K562 (cell line): ENCODE measurements at regions not wholly inside any gene's neighbourhood (a gene's known extent, or its start where the extent isn't known, plus 50 kb on each side); places are given as distances from the start of the nearest gene placed in this dataset.

Experiments used
- ATAC-seq: fragments of 200-7000 bp; cut with Tn5 transposase; 3 replicates; pipeline ENCODE4 v1.9.1; 2020; ENCODE audit warnings: moderate library complexity
- BruUV-seq: library from RNA; stranded (reverse); fragments of 400-500 nt; replicated peaks from 2 replicates; lab custom pipeline; 2021; lab: Mats Ljungman, UMichigan
- CTCF ChIA-PET: fragments of 300-600 bp; formaldehyde crosslinking; extraction: SDS; loops from one replicate; lab custom pipeline; 2021; ENCODE audit warnings: low intra/inter-chr PET ratio; lab: Yijun Ruan, JAX
- POLR2A ChIA-PET: fragments of 300-600, 350-650 bp; sonication (Branson Sonifier 250); formaldehyde crosslinking; extraction: SDS; loops from one replicate; lab custom pipeline; 2021; ENCODE audit warnings: antibody characterized with exemption, inconsistent platforms; lab: Yijun Ruan, JAX
- DNase-seq, 4 experiments: peaks; one replicate each; pipeline versions ENCODE4 v3.0.0 to v3.0.0-alpha.2; 2011 to 2018; ENCODE audit warnings: low spot score in 3 of 4, mixed read lengths in 3 of 4; ENCODE audit errors: extremely low read depth in 1 of 4
- FAIRE-seq: peaks from 2 replicates; lab custom pipeline; 2011; peaks lifted over from hg19 to GRCh38; lab: Jason Lieb, UNC
- H2AFZ ChIP-seq: 2 replicates; pipeline ENCODE4 v1.6.0; 2011; ENCODE audit warnings: low read depth, low read length, control low read depth, inconsistent platforms
- H3K27ac ChIP-seq: fragments of 200-600 bp; 3 replicates; pipeline ENCODE4 v1.8.0; 2011; ENCODE audit warnings: low read depth, mild to moderate bottlenecking, control low read depth, inconsistent platforms, low read length, moderate library complexity, mixed read lengths; ENCODE audit errors: extremely low read depth
- H3K27me3 ChIP-seq, 2 experiments: fragments of 300-600 bp in 1 of 2; 2 replicates in 1 of 2; 3 replicates in 1 of 2; pipeline versions ENCODE4 v1.6.0 to v1.8.0; 2011; ENCODE audit warnings: inconsistent platforms in 2 of 2, low read length in 2 of 2, mild to moderate bottlenecking in 1 of 2, mixed read lengths in 1 of 2, moderate library complexity in 1 of 2; ENCODE audit not compliant: control insufficient read depth in 2 of 2, insufficient read depth in 2 of 2
- H3K36me3 ChIP-seq: fragments of 300-600 bp; 3 replicates; pipeline ENCODE4 v1.8.0; 2011; ENCODE audit warnings: mild to moderate bottlenecking, low read length, inconsistent platforms; ENCODE audit not compliant: control insufficient read depth, insufficient read depth
- H3K4me1 ChIP-seq, 2 experiments: fragments of 200-600 bp in 1 of 2; replicated peaks in 1 of 2; 2 replicates in 1 of 2; 3 replicates in 1 of 2; pipeline versions ENCODE4 v1.5.1 to v1.8.0; 2011; ENCODE audit warnings: inconsistent platforms in 2 of 2, low read length in 2 of 2, mild to moderate bottlenecking in 1 of 2, mixed read lengths in 1 of 2, moderate library complexity in 1 of 2; ENCODE audit not compliant: control insufficient read depth in 2 of 2, insufficient read depth in 2 of 2
- H3K4me2 ChIP-seq: 2 replicates; pipeline ENCODE4 v1.6.1; 2011; ENCODE audit warnings: low read length, control low read depth, inconsistent platforms, mixed read lengths; ENCODE audit not compliant: insufficient read depth
- H3K4me3 ChIP-seq: fragments of 200-600 bp; sonication (generic), shearing (Covaris generic); 2 replicates; pipeline ENCODE4 v1.5.1; 2016; ENCODE audit warnings: control low read depth, inconsistent platforms
- H3K79me2 ChIP-seq: fragments of 200-600 bp; 3 replicates; pipeline ENCODE4 v1.8.0; 2011; ENCODE audit warnings: low read length, inconsistent platforms; ENCODE audit not compliant: control insufficient read depth, insufficient read depth
- H3K9ac ChIP-seq, 2 experiments: 2 replicates each; pipeline versions ENCODE4 v1.6.0 to v1.6.1; 2011; ENCODE audit warnings: low read depth in 2 of 2, low read length in 2 of 2, control low read depth in 1 of 2, inconsistent platforms in 1 of 2, mild to moderate bottlenecking in 1 of 2, mixed read lengths in 1 of 2; ENCODE audit not compliant: insufficient read depth in 1 of 2
- H3K9me1 ChIP-seq: one replicate; pipeline ENCODE4 v1.6.0; 2011; ENCODE audit warnings: inconsistent platforms, mild to moderate bottlenecking, low read length, moderate library complexity; ENCODE audit not compliant: control insufficient read depth, insufficient read depth
- H3K9me3 ChIP-seq: replicated peaks from 2 replicates; pipeline ENCODE4 v1.5.1; 2011; ENCODE audit warnings: low read depth, low read length, inconsistent platforms; ENCODE audit not compliant: control insufficient read depth, insufficient read depth
- H4K20me1 ChIP-seq: replicated peaks from 2 replicates; pipeline ENCODE4 v1.6.1; 2011; ENCODE audit warnings: low read length, inconsistent platforms, mixed read lengths; ENCODE audit not compliant: control insufficient read depth, insufficient read depth
- BACH1 ChIP-seq: fragments of 200-800 bp; sonication (Bioruptor generic); IDR thresholded peaks from 2 replicates; pipeline ENCODE4 v1.6.1; 2016; ENCODE audit warnings: missing genetic modification characterization, missing compliant biosample characterization
- C11orf30 ChIP-seq: fragments of 450-650 bp; IDR thresholded peaks from 2 replicates; pipeline ENCODE4 v1.6.1; 2016; ENCODE audit warnings: low read depth, mild to moderate bottlenecking
- MAFF ChIP-seq: IDR thresholded peaks from 2 replicates; pipeline ENCODE4 v1.6.1; 2012; ENCODE audit warnings: low read length, improper control_type of control experiment
- MAFG ChIP-seq: fragments of 450-650 bp; conservative IDR thresholded peaks from 2 replicates; pipeline ENCODE4 v1.6.1; 2016; ENCODE audit warnings: missing genetic modification characterization, missing compliant biosample characterization
- MAFK ChIP-seq: IDR thresholded peaks from 2 replicates; pipeline ENCODE4 v1.6.1; 2011; ENCODE audit warnings: low read length, improper control_type of control experiment
- PTRF ChIP-seq: fragments of 450-650 bp; IDR thresholded peaks from 2 replicates; pipeline ENCODE4 v1.6.1; 2016; ENCODE audit warnings: mild to moderate bottlenecking, missing genetic modification characterization, missing compliant biosample characterization
- SRF ChIP-seq, 2 experiments: fragments of 250-450, 450-650 bp in 1 of 2; sonication (Bioruptor Pico) in 1 of 2; sonication (generic) in 1 of 2; formaldehyde crosslinking; IDR thresholded peaks; 2 replicates each; pipeline versions ENCODE4 v1.5.0 to v1.5.1; 2020 to 2022; ENCODE audit warnings: mild to moderate bottlenecking in 1 of 2, missing genetic modification reagents in 1 of 2
- TAF15 ChIP-seq: fragments of 200-400 bp; formaldehyde crosslinking; IDR thresholded peaks from 2 replicates; pipeline ENCODE4 v1.6.1; 2017; ENCODE audit warnings: mild to moderate bottlenecking, low read depth, low read length, moderate library complexity
- TARDBP ChIP-seq: fragments of 450-650 bp; IDR thresholded peaks from 2 replicates; pipeline ENCODE4 v1.6.1; 2016
- TRIM24 ChIP-seq, 2 experiments: fragments of 450-650 bp; IDR thresholded peaks; 2 replicates each; pipeline ENCODE4 v1.6.1; 2016
- ZNF316 ChIP-seq: fragments of 450-650 bp; IDR thresholded peaks from 2 replicates; pipeline ENCODE4 v1.6.1; 2016
- ZNF707 ChIP-seq: fragments of 250-450 bp; sonication (Bioruptor Pico); conservative IDR thresholded peaks from 2 replicates; pipeline ENCODE4 v1.8.0; 2022; ENCODE audit warnings: inconsistent platforms, mild to moderate bottlenecking, moderate library complexity
- WGBS: fragments of 100-300 bp; shearing (Covaris generic); methylation state at CpG from one replicate; pipeline ENCODE4 v1.1.6; 2016; ENCODE audit warnings: low coverage, mixed read lengths; ENCODE audit not compliant: insufficient coverage; ENCODE audit errors: missing lambda C conversion rate; 5-methylcytosine and 5-hydroxymethylcytosine counted together
- in situ Hi-C: fragments of 300-500 bp; cut with MboI; formaldehyde crosslinking; loops from 4 replicates; pipeline ENCODE4 v1.15.0; 2018; ENCODE audit warnings: inconsistent platforms, mixed read lengths
- intact Hi-C: fragments of 100-400 bp; cut with micrococcal nuclease; formaldehyde crosslinking; loops from 2 replicates; pipeline ENCODE4 v1.14.2; 2022
- TF ChIP-seq, protein P1 (sequence below), 2 experiments: fragments of 450-650 bp; conservative IDR thresholded peaks; 2 replicates each; pipeline ENCODE4 v1.6.1; 2017; ENCODE audit warnings: mild to moderate bottlenecking in 2 of 2, moderate library complexity in 2 of 2

DNA sequence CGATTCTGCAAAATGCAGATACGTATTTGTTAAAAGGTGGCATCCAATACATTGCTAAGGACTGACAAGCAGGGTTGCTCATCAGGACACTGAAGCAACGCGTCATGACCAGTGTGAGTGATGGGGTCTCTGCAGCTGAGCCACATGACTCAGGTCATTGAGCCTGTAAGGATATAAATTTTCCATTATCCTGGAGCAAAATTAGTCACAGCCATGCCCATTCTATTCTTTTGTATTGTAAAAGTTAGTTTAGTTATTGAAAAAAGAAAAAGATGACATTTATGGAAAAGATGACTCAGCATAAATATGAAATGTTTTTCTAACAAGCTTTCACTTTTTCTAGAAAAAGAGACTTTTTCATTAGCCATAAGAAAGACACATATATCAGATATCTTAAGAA is 268.0 kb upstream of the TMEM132C start:
- Histone ChIP-seq H3K79me2 (no peaks in the 10 kb centered on the region), H2AFZ (no peak overlapping the region), H3K9ac (no peak overlapping the region), H3K36me3 (no peaks in the 10 kb centered on the region), H3K4me1 (no peaks in the 10 kb centered on the region), H3K9me3 (no peaks in the 10 kb centered on the region), H3K9me1 (no peaks in the 10 kb centered on the region), H3K27me3 (no peaks in the 10 kb centered on the region), H3K4me2 (no peak overlapping the region), H4K20me1 (no peaks in the 10 kb centered on the region), H3K4me3 (no peak overlapping the region), H3K27ac (no peak overlapping the region)
- ChIA-PET POLR2A (no interaction called here), CTCF (no interaction called here)
- FAIRE-seq: no peak
- no peak for ATAC-seq
- no peak for DNase-seq
- in situ Hi-C loops (no loop called here), intact Hi-C loops (no loop called here)
- 0% methylated on average over 4 of the region's 4 CpGs for WGBS
- TF ChIP-seq TAF15: no peak
- TF ChIP-seq MAFG (tag): peak; percentile 91
- TF ChIP-seq ZNF316: peak; percentile 93
- TF ChIP-seq TARDBP: no peak
- TF ChIP-seq TRIM24 (IDR thresholded peaks at IDR 0.05): no peak
- TF ChIP-seq SRF (CRISPR knock-in tag; IDR thresholded peaks at IDR 0.05): no peak
- TF ChIP-seq BACH1 (tag): 0 out of 2 replicates have a peak, but pooled peaks have one; percentile 29
- peak; percentile 86 for TF ChIP-seq MAFF
- no peak for TF ChIP-seq ZNF707 (CRISPR knock-in tag)
- peak; percentile 80 for TF ChIP-seq C11orf30
- peak; percentile 91 for TF ChIP-seq MAFK
- no peak for TF ChIP-seq PTRF (tag)
- TF ChIP-seq, protein P1, sequence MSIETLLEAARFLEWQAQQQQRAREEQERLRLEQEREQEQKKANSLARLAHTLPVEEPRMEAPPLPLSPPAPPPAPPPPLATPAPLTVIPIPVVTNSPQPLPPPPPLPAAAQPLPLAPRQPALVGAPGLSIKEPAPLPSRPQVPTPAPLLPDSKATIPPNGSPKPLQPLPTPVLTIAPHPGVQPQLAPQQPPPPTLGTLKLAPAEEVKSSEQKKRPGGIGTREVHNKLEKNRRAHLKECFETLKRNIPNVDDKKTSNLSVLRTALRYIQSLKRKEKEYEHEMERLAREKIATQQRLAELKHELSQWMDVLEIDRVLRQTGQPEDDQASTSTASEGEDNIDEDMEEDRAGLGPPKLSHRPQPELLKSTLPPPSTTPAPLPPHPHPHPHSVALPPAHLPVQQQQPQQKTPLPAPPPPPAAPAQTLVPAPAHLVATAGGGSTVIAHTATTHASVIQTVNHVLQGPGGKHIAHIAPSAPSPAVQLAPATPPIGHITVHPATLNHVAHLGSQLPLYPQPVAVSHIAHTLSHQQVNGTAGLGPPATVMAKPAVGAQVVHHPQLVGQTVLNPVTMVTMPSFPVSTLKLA (conservative IDR thresholded peaks at IDR 0.05): no peak
- BruUV-seq: no TSS peak
